ENCODE measurements at regions not wholly inside any gene's neighbourhood (a gene's known extent, or its start where the extent isn't known, plus 50 kb on each side); places are given as distances from the start of the nearest gene placed in this dataset.
"Not testable (repeated sequence)": the region's sequence is repeated elsewhere in the genome, so short reads cannot be mapped to it uniquely, and the experiment has no call there.

- H3K9me2 ChIP-seq (ENCODE audit: insufficient read depth); ATAC-seq; H3K4me2 ChIP-seq (ENCODE audit: low read length); H2AFZ ChIP-seq (ENCODE audit: low read depth, low read length, poor library complexity, severe bottlenecking); H3K36me3 ChIP-seq (ENCODE audit: control insufficient read depth in 1 of 2, insufficient read depth in 2 of 2, low read length in 2 of 2); H3K79me2 ChIP-seq (ENCODE audit: insufficient read depth, low read length); RAD21 ChIA-PET (ENCODE audit: low non-redundant PET in 1 of 2, low total read pairs in 2 of 2, uncharacterized antibody in 2 of 2, unreplicated experiment in 2 of 2); H3K4me1 ChIP-seq (ENCODE audit: control insufficient read depth in 1 of 2, insufficient read depth in 2 of 2, low read length in 2 of 2); H3K27ac ChIP-seq (ENCODE audit: low read depth, low read length); H4K20me1 ChIP-seq (ENCODE audit: insufficient read depth); H3K9ac ChIP-seq (ENCODE audit: low read length); CTCF ChIA-PET; BruUV-seq (replicated peaks); intact Hi-C loops (cut with micrococcal nuclease); H3K4me3 ChIP-seq (replicated peaks in 1 of 2; ENCODE audit: low read depth in 1 of 2, low read length in 2 of 2); DNase-seq (ENCODE audit: low read depth, low spot score); H3K27me3 ChIP-seq (ENCODE audit: insufficient read depth, low read length); H3K9me3 ChIP-seq (ENCODE audit: control insufficient read depth in 1 of 2, insufficient read depth in 1 of 2, low read depth in 1 of 2, low read length in 2 of 2); POLR2A ChIA-PET: not testable (repeated sequence)
Observed at GRCh38 chr2:95763074-95763473, 171.3 kb downstream of the TRIM43 start.

DNA sequence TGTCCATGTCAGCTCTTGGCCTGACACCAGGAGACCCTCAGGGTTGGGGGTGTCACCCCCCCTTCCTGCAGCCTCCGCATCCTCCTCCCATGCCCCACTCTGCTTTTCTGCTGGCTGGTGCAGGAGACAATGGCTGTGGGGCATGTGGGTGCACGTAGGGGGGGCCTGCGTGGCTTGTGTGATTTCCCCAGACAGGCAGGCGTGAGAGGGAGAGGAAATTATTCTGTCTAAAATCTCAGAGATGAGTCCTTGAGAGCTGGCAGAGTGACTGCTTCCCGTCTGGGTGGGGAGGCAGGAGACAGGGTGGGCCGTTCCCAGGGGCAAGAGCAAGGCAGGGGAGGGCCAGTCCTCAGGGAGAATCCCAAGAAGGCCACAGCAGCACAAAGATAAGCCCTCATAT lies 173.2 kb downstream of the TRIM43 start:
- DNase-seq (ENCODE audit: low read depth, low spot score); H3K27me3 ChIP-seq (ENCODE audit: insufficient read depth, low read length); ATAC-seq; H3K9ac ChIP-seq (ENCODE audit: low read length); BruUV-seq (replicated peaks); H4K20me1 ChIP-seq (ENCODE audit: insufficient read depth); CTCF ChIA-PET; intact Hi-C loops (cut with micrococcal nuclease); H3K4me1 ChIP-seq (ENCODE audit: control insufficient read depth in 1 of 2, insufficient read depth in 2 of 2, low read length in 2 of 2); H3K9me2 ChIP-seq (ENCODE audit: insufficient read depth); RAD21 ChIA-PET (ENCODE audit: low non-redundant PET in 1 of 2, low total read pairs in 2 of 2, uncharacterized antibody in 2 of 2, unreplicated experiment in 2 of 2); H3K4me2 ChIP-seq (ENCODE audit: low read length); POLR2A ChIA-PET; H2AFZ ChIP-seq (ENCODE audit: low read depth, low read length, poor library complexity, severe bottlenecking); H3K36me3 ChIP-seq (ENCODE audit: control insufficient read depth in 1 of 2, insufficient read depth in 2 of 2, low read length in 2 of 2); H3K79me2 ChIP-seq (ENCODE audit: insufficient read depth, low read length); H3K27ac ChIP-seq (ENCODE audit: low read depth, low read length); H3K9me3 ChIP-seq (ENCODE audit: control insufficient read depth in 1 of 2, insufficient read depth in 1 of 2, low read depth in 1 of 2, low read length in 2 of 2); H3K4me3 ChIP-seq (replicated peaks in 1 of 2; ENCODE audit: low read depth in 1 of 2, low read length in 2 of 2): not testable (repeated sequence)

GRCh38 chr2:95765925-95766910 lies 174.4 kb downstream of the TRIM43 start:
- H3K27me3 ChIP-seq (ENCODE audit: insufficient read depth, low read length); intact Hi-C loops (cut with micrococcal nuclease); H4K20me1 ChIP-seq (ENCODE audit: insufficient read depth); H3K9me2 ChIP-seq (ENCODE audit: insufficient read depth); H3K9me3 ChIP-seq (ENCODE audit: control insufficient read depth in 1 of 2, insufficient read depth in 1 of 2, low read depth in 1 of 2, low read length in 2 of 2); H3K27ac ChIP-seq (ENCODE audit: low read depth, low read length); RAD21 ChIA-PET (ENCODE audit: low non-redundant PET in 1 of 2, low total read pairs in 2 of 2, uncharacterized antibody in 2 of 2, unreplicated experiment in 2 of 2); H3K9ac ChIP-seq (ENCODE audit: low read length); H3K4me1 ChIP-seq (ENCODE audit: control insufficient read depth in 1 of 2, insufficient read depth in 2 of 2, low read length in 2 of 2); BruUV-seq (replicated peaks); CTCF ChIA-PET; H3K4me3 ChIP-seq (replicated peaks in 1 of 2; ENCODE audit: low read depth in 1 of 2, low read length in 2 of 2); DNase-seq (ENCODE audit: low read depth, low spot score); H3K4me2 ChIP-seq (ENCODE audit: low read length); H3K36me3 ChIP-seq (ENCODE audit: control insufficient read depth in 1 of 2, insufficient read depth in 2 of 2, low read length in 2 of 2); H2AFZ ChIP-seq (ENCODE audit: low read depth, low read length, poor library complexity, severe bottlenecking); POLR2A ChIA-PET; ATAC-seq; H3K79me2 ChIP-seq (ENCODE audit: insufficient read depth, low read length): not testable (repeated sequence)

- H3K4me1 ChIP-seq (ENCODE audit: control insufficient read depth in 1 of 2, insufficient read depth in 2 of 2, low read length in 2 of 2); H3K27me3 ChIP-seq (ENCODE audit: insufficient read depth, low read length); intact Hi-C loops (cut with micrococcal nuclease); H3K9me3 ChIP-seq (ENCODE audit: control insufficient read depth in 1 of 2, insufficient read depth in 1 of 2, low read depth in 1 of 2, low read length in 2 of 2); DNase-seq (ENCODE audit: low read depth, low spot score); H3K9me2 ChIP-seq (ENCODE audit: insufficient read depth); H3K36me3 ChIP-seq (ENCODE audit: control insufficient read depth in 1 of 2, insufficient read depth in 2 of 2, low read length in 2 of 2); RAD21 ChIA-PET (ENCODE audit: low non-redundant PET in 1 of 2, low total read pairs in 2 of 2, uncharacterized antibody in 2 of 2, unreplicated experiment in 2 of 2); H4K20me1 ChIP-seq (ENCODE audit: insufficient read depth); BruUV-seq (replicated peaks); ATAC-seq; POLR2A ChIA-PET; CTCF ChIA-PET; H3K79me2 ChIP-seq (ENCODE audit: insufficient read depth, low read length); H3K4me2 ChIP-seq (ENCODE audit: low read length); H3K9ac ChIP-seq (ENCODE audit: low read length); H2AFZ ChIP-seq (ENCODE audit: low read depth, low read length, poor library complexity, severe bottlenecking); H3K27ac ChIP-seq (ENCODE audit: low read depth, low read length); H3K4me3 ChIP-seq (replicated peaks in 1 of 2; ENCODE audit: low read depth in 1 of 2, low read length in 2 of 2): not testable (repeated sequence)
Observed at GRCh38 chr2:95767531-95767930, 175.7 kb downstream of the TRIM43 start.

Data from HCT116 (cell line).